ENCODE measurements at regions not wholly inside any gene's neighbourhood (a gene's known extent, or its start where the extent isn't known, plus 50 kb on each side); places are given as distances from the start of the nearest gene placed in this dataset.
"Not testable (repeated sequence)": the region's sequence is repeated elsewhere in the genome, so short reads cannot be mapped to it uniquely, and the experiment has no call there.

DNA sequence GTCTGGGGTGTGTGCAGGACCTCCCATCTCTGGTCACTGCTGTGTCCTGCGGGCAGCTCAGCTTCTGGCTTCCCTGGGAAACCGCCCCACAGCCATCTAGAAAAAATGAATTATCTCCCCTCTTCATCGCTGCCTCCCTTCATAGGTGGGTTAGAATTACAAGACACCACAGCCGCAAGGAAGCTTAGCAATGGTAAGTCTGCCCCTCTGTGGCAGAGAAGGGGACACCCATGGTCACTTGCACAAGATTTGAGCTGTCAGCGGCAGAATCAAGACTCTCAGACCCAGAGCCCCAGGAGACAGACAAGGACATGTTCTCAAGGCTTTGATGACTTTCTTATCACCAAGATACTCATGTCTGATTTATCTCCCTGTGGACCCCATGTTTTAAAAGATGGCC lies 110.8 kb upstream of the PABPC3 start:
- Histone ChIP-seq H3K4me2 (no peak overlapping the region), H3K9me3 (ENCODE audit: low read depth) (no peaks in the 10 kb centered on the region), H3K79me2 (no peaks in the 10 kb centered on the region), H3K4me3 (no peak overlapping the region), H3K4me1 (ENCODE audit: insufficient read depth) (no peaks in the 10 kb centered on the region), H3K27ac (no peak overlapping the region), H4K20me1 (ENCODE audit: insufficient read depth, poor library complexity, severe bottlenecking) (no peaks in the 10 kb centered on the region), H2AFZ (no peak overlapping the region), H3K9me2 (replicated peaks; ENCODE audit: insufficient read depth) (no peaks in the 10 kb centered on the region), H3K27me3 (peaks cover 28% of the 10 kb centered on the region), H3K36me3 (replicated peaks; ENCODE audit: insufficient read depth, low read depth) (no peaks in the 10 kb centered on the region)
- 66% methylated on average over 5 of the region's 5 CpGs for WGBS (ENCODE audit: low lambda C conversion rate, missing lambda C conversion rate)
- TF ChIP-seq, protein P1, sequence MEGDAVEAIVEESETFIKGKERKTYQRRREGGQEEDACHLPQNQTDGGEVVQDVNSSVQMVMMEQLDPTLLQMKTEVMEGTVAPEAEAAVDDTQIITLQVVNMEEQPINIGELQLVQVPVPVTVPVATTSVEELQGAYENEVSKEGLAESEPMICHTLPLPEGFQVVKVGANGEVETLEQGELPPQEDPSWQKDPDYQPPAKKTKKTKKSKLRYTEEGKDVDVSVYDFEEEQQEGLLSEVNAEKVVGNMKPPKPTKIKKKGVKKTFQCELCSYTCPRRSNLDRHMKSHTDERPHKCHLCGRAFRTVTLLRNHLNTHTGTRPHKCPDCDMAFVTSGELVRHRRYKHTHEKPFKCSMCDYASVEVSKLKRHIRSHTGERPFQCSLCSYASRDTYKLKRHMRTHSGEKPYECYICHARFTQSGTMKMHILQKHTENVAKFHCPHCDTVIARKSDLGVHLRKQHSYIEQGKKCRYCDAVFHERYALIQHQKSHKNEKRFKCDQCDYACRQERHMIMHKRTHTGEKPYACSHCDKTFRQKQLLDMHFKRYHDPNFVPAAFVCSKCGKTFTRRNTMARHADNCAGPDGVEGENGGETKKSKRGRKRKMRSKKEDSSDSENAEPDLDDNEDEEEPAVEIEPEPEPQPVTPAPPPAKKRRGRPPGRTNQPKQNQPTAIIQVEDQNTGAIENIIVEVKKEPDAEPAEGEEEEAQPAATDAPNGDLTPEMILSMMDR (IDR thresholded peaks at IDR 0.05; ENCODE audit: poor library complexity) = peak; percentile 11
- TF ChIP-seq EZH2phosphoT487 (IDR thresholded peaks at IDR 0.05; ENCODE audit: low read depth, severe bottlenecking, unreplicated experiment) (no peak), EZH2 (IDR thresholded peaks at IDR 0.05; ENCODE audit: borderline replicate concordance) (no peak)
- no peak for DNase-seq (ENCODE audit: low spot score)

DNA sequence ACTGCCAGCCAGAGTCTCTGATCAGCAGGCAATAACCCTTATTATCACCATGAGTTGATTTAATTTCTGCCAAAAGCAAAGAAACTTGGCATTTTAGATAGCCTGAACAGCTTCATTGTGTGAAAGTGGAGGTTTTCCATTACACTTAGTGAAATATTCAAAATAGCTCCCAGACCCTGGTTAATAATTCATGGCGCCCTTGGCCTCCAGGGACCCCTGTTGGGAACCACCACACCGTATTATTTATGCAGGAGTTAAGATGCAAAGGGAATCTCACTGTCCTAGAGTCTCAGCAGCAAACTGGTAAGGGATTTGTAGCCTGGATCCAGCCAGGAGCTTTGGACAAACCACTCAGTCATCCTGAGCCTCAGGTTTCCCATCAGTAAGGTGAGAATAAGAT lies 110.0 kb upstream of the PABPC3 start:
- no peak overlapping the region for H2AFZ ChIP-seq
- H3K36me3 ChIP-seq (replicated peaks; ENCODE audit: insufficient read depth, low read depth) = no peaks in the 10 kb centered on the region
- no peaks in the 10 kb centered on the region for H3K79me2 ChIP-seq
- no peak overlapping the region for H3K27ac ChIP-seq
- H3K4me3 ChIP-seq = no peak overlapping the region
- no peak overlapping the region for H3K4me2 ChIP-seq
- no peaks in the 10 kb centered on the region for H4K20me1 ChIP-seq (ENCODE audit: insufficient read depth, poor library complexity, severe bottlenecking)
- H3K4me1 ChIP-seq (ENCODE audit: insufficient read depth) = no peaks in the 10 kb centered on the region
- peaks cover 28% of the 10 kb centered on the region for H3K27me3 ChIP-seq
- H3K9me2 ChIP-seq (replicated peaks; ENCODE audit: insufficient read depth) = no peaks in the 10 kb centered on the region
- 55% methylated on average over 2 of the region's 2 CpGs for WGBS (ENCODE audit: low lambda C conversion rate, missing lambda C conversion rate)
- no peaks in the 10 kb centered on the region for H3K9me3 ChIP-seq (ENCODE audit: low read depth)
- no peak for TF ChIP-seq EZH2phosphoT487 (IDR thresholded peaks at IDR 0.05; ENCODE audit: low read depth, severe bottlenecking, unreplicated experiment)
- no peak for TF ChIP-seq EZH2 (IDR thresholded peaks at IDR 0.05; ENCODE audit: borderline replicate concordance)
- TF ChIP-seq, protein P1 (IDR thresholded peaks at IDR 0.05; ENCODE audit: poor library complexity) = no peak
- no peak for DNase-seq (ENCODE audit: low spot score)

DNA sequence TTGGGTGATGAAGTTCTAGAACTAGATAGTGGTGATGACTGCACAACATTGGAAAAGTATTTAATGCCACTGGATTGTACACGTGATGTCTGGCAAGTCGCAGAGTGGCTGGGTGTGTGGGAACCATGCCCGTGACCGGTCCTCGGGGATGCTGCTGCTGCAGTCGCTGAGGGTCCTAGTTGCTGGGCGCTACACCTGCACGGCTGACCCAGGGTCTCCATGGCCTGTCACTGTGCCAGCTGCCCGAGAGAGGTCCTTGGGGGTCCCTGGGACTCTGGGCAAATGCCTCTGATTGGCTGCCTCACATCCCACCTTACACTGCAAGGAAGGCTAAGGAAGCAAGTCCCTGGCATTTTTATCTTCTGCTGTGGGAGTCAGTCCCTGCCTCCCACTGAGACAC lies 109.1 kb upstream of the PABPC3 start:
- TF ChIP-seq EZH2 (IDR thresholded peaks at IDR 0.05; ENCODE audit: borderline replicate concordance) = no peak
- no peak for TF ChIP-seq EZH2phosphoT487 (IDR thresholded peaks at IDR 0.05; ENCODE audit: low read depth, severe bottlenecking, unreplicated experiment)
- TF ChIP-seq, protein P1 (IDR thresholded peaks at IDR 0.05; ENCODE audit: poor library complexity) = no peak
- no peak overlapping the region for H3K4me3 ChIP-seq
- 91% methylated on average over 9 of the region's 9 CpGs for WGBS (ENCODE audit: low lambda C conversion rate, missing lambda C conversion rate)

DNA sequence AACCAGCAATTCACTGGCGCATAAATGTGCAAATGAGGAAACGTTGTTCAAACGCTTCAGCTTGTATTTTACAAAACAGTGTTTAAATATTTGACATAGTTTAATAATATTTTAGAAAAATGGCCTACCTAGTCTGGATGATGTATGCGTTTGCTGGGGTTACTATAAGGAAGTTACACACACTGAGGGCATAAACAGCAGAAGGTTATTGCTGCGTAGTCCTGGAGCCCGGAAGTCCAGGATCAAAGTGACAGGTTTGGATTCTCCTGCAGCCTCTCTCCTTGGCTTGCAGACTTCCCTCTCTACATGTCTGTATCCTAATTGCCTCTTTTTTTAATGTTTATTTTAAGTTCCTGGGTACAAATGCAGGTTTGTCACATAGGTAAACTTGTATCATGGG lies 106.0 kb upstream of the PABPC3 start:
- WGBS (ENCODE audit: low lambda C conversion rate, missing lambda C conversion rate) = 60% methylated on average over 6 of the region's 6 CpGs

More for the DNA sequence above, 109.1 kb upstream of the PABPC3 start:
- no peak for DNase-seq (ENCODE audit: low spot score)
- Histone ChIP-seq H3K4me2 (no peak overlapping the region), H3K27ac (no peak overlapping the region), H3K9me3 (ENCODE audit: low read depth) (no peaks in the 10 kb centered on the region), H3K9me2 (replicated peaks; ENCODE audit: insufficient read depth) (no peaks in the 10 kb centered on the region), H3K4me1 (ENCODE audit: insufficient read depth) (no peaks in the 10 kb centered on the region), H4K20me1 (ENCODE audit: insufficient read depth, poor library complexity, severe bottlenecking) (no peaks in the 10 kb centered on the region), H3K79me2 (no peaks in the 10 kb centered on the region), H2AFZ (no peak overlapping the region), H3K27me3 (peaks cover 28% of the 10 kb centered on the region), H3K36me3 (replicated peaks; ENCODE audit: insufficient read depth, low read depth) (no peaks in the 10 kb centered on the region)

DNA sequence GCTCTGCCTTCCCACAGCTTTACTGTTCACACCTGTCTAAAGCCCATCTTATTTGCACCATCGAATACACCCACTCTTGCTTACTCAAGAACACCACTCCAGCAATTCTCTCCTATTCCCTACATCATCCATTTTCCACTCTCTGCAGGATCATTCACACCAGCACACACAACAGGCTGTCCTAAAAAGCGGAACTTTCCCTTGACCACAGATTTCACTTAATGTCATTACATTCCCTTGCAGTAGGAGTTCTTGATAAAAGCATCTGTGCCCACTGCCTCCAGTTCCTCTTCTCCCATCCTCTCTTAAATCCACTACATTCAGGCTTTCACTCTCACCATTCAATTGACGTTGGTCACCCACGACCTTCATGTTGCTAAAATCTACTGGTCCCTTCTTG lies 103.0 kb upstream of the PABPC3 start:
- not testable (repeated sequence) for H3K9me3 ChIP-seq (ENCODE audit: low read depth); H4K20me1 ChIP-seq (ENCODE audit: insufficient read depth, poor library complexity, severe bottlenecking); H3K9me2 ChIP-seq (replicated peaks; ENCODE audit: insufficient read depth); H3K4me3 ChIP-seq; H3K4me1 ChIP-seq (ENCODE audit: insufficient read depth); H3K27ac ChIP-seq; DNase-seq (ENCODE audit: low spot score); H3K79me2 ChIP-seq; H3K4me2 ChIP-seq; H3K36me3 ChIP-seq (replicated peaks; ENCODE audit: insufficient read depth, low read depth); H2AFZ ChIP-seq
- H3K27me3 ChIP-seq = peaks cover 18% of the 10 kb centered on the region
- 83% methylated on average over 4 of the region's 4 CpGs for WGBS (ENCODE audit: low lambda C conversion rate, missing lambda C conversion rate)

More for the DNA sequence above, 106.0 kb upstream of the PABPC3 start:
- H3K27me3 ChIP-seq = peaks cover 35% of the 10 kb centered on the region
- not testable (repeated sequence) for H4K20me1 ChIP-seq (ENCODE audit: insufficient read depth, poor library complexity, severe bottlenecking); H3K4me1 ChIP-seq (ENCODE audit: insufficient read depth); DNase-seq (ENCODE audit: low spot score); H2AFZ ChIP-seq; H3K27ac ChIP-seq; H3K79me2 ChIP-seq; H3K4me2 ChIP-seq; H3K36me3 ChIP-seq (replicated peaks; ENCODE audit: insufficient read depth, low read depth); H3K4me3 ChIP-seq; H3K9me2 ChIP-seq (replicated peaks; ENCODE audit: insufficient read depth); H3K9me3 ChIP-seq (ENCODE audit: low read depth)

Measured in hepatocyte (in vitro differentiated cells).